H1 (cell line): ENCODE measurements at regions not wholly inside any gene's neighbourhood (a gene's known extent, or its start where the extent isn't known, plus 50 kb on each side); places are given as distances from the start of the nearest gene placed in this dataset.

ENCODE experiments used
- CTCF ChIA-PET: fragments of 300-600 bp; sonication (Branson Sonifier 250); formaldehyde crosslinking; loops from one replicate; lab custom pipeline; 2021; ENCODE audit not compliant: partially characterized antibody; lab: Charles Lee
- POLR2A ChIA-PET: fragments of 300-600 bp; sonication (Branson Sonifier 250); formaldehyde crosslinking; loops from one replicate; lab custom pipeline; 2021; ENCODE audit warnings: inconsistent platforms; ENCODE audit not compliant: partially characterized antibody; lab: Charles Lee
- DNase-seq, 2 experiments: peaks; one replicate each; pipeline versions ENCODE4 v3.0.0 to v3.0.0-alpha.2; 2010 to 2022; ENCODE audit warnings: low spot score in 2 of 2, low read depth in 1 of 2, mixed read lengths in 1 of 2
- FAIRE-seq: peaks from 2 replicates; lab custom pipeline; 2011; peaks lifted over from hg19 to GRCh38; lab: Jason Lieb, UNC
- H2AFZ ChIP-seq: 2 replicates; pipeline ENCODE4 v1.8.1; 2012; ENCODE audit warnings: low read length, inconsistent platforms
- H2AK5ac ChIP-seq: 2 replicates; pipeline ENCODE4 v1.6.1; 2013; ENCODE audit warnings: low read depth, low read length
- H2BK120ac ChIP-seq: replicated peaks from 2 replicates; pipeline ENCODE3; 2013; ENCODE audit warnings: low read depth, low read length, inconsistent platforms
- H2BK12ac ChIP-seq: 2 replicates; pipeline ENCODE4 v1.6.1; 2013; ENCODE audit warnings: low read depth, low read length
- H2BK15ac ChIP-seq: 2 replicates; pipeline ENCODE4 v1.6.1; 2013; ENCODE audit warnings: low read length
- H2BK20ac ChIP-seq: 2 replicates; pipeline ENCODE4 v1.6.1; 2013; ENCODE audit warnings: low read length
- H2BK5ac ChIP-seq: 2 replicates; pipeline ENCODE4 v1.6.1; 2013; ENCODE audit warnings: low read depth, low read length
- H3K14ac ChIP-seq: 2 replicates; pipeline ENCODE4 v1.6.1; 2013; ENCODE audit warnings: inconsistent platforms; ENCODE audit not compliant: insufficient read length
- H3K18ac ChIP-seq: 2 replicates; pipeline ENCODE4 v1.6.1; 2013; ENCODE audit warnings: low read length; ENCODE audit errors: extremely low read depth
- H3K23ac ChIP-seq: 2 replicates; pipeline ENCODE4 v1.6.1; 2013; ENCODE audit warnings: inconsistent platforms; ENCODE audit not compliant: insufficient read length
- H3K23me2 ChIP-seq: 2 replicates; pipeline ENCODE4 v1.6.1; 2013; ENCODE audit warnings: low read depth, low read length
- H3K27ac ChIP-seq: 2 replicates; pipeline ENCODE4 v1.6.1; 2011; ENCODE audit warnings: low read depth, low read length, inconsistent platforms
- H3K27me3 ChIP-seq, 4 experiments: replicated peaks in 1 of 4; 1 replicate in 1 of 4; 2 replicates in 3 of 4; pipeline versions ENCODE4 v1.6.1 to v1.8.1; 2011 to 2013; ENCODE audit warnings: low read length in 3 of 4, mild to moderate bottlenecking in 3 of 4, inconsistent platforms in 2 of 4, mixed read lengths in 2 of 4, moderate library complexity in 1 of 4; ENCODE audit not compliant: control insufficient read depth in 3 of 4, insufficient read depth in 3 of 4; ENCODE audit errors: extremely low read depth in 1 of 4
- H3K36me3 ChIP-seq, 4 experiments: 2 replicates each; pipeline versions ENCODE4 v1.6.1 to v1.8.1; 2011 to 2013; ENCODE audit warnings: mild to moderate bottlenecking in 4 of 4, low read length in 3 of 4, moderate library complexity in 2 of 4, control low read depth in 1 of 4, inconsistent platforms in 1 of 4; ENCODE audit not compliant: insufficient read depth in 4 of 4, control insufficient read depth in 2 of 4
- H3K4ac ChIP-seq: replicated peaks from 2 replicates; pipeline ENCODE3; 2013; ENCODE audit warnings: low read length, low read depth, mixed read lengths, inconsistent platforms; ENCODE audit not compliant: insufficient read length
- H3K4me1 ChIP-seq, 4 experiments: replicated peaks in 1 of 4; 1 replicate in 1 of 4; 2 replicates in 3 of 4; pipeline versions ENCODE4 v1.6.1 to v1.8.1; 2011 to 2013; ENCODE audit warnings: low read length in 3 of 4, inconsistent platforms in 2 of 4, mixed read lengths in 1 of 4; ENCODE audit not compliant: insufficient read depth in 4 of 4, control insufficient read depth in 3 of 4
- H3K4me2 ChIP-seq, 2 experiments: 2 replicates each; pipeline versions ENCODE4 v1.6.1 to v1.8.1; 2011 to 2013; ENCODE audit warnings: low read depth in 2 of 2, low read length in 2 of 2, control low read depth in 1 of 2, inconsistent platforms in 1 of 2, mild to moderate bottlenecking in 1 of 2; ENCODE audit not compliant: insufficient read depth in 1 of 2
- H3K4me3 ChIP-seq, 4 experiments: fragments of 200-600, 300-600 bp in 1 of 4; sonication (generic), shearing (Covaris generic), sonication (Bioruptor Twin) in 1 of 4; 2 replicates each; pipeline versions ENCODE4 v1.5.1 to v1.8.1; 2011 to 2016; ENCODE audit warnings: low read length in 4 of 4, low read depth in 3 of 4, control low read depth in 2 of 4, inconsistent platforms in 2 of 4, mild to moderate bottlenecking in 2 of 4, mixed read lengths in 1 of 4, moderate library complexity in 1 of 4; ENCODE audit not compliant: insufficient read depth in 2 of 4; ENCODE audit errors: extremely low read depth in 1 of 4
- H3K56ac ChIP-seq: replicated peaks from 2 replicates; pipeline ENCODE3; 2013; ENCODE audit warnings: low read depth, mild to moderate bottlenecking, mixed read lengths, low read length, inconsistent platforms; ENCODE audit not compliant: insufficient read length
- H3K79me1 ChIP-seq: 2 replicates; pipeline ENCODE4 v1.6.1; 2013; ENCODE audit warnings: low read depth, low read length, control low read depth
- H3K79me2 ChIP-seq, 2 experiments: 2 replicates each; pipeline versions ENCODE4 v1.6.1 to v1.8.1; 2012 to 2013; ENCODE audit warnings: low read length in 2 of 2, mild to moderate bottlenecking in 2 of 2, inconsistent platforms in 1 of 2; ENCODE audit not compliant: insufficient read depth in 2 of 2, control insufficient read depth in 1 of 2
- H3K9ac ChIP-seq, 4 experiments: replicated peaks in 1 of 4; 1 replicate in 1 of 4; 2 replicates in 3 of 4; pipeline versions ENCODE4 v1.6.1 to v1.8.1; 2011 to 2013; ENCODE audit warnings: low read depth in 3 of 4, low read length in 3 of 4, control low read depth in 2 of 4, mild to moderate bottlenecking in 2 of 4, moderate library complexity in 2 of 4, inconsistent platforms in 1 of 4; ENCODE audit errors: extremely low read depth in 1 of 4
- H3K9me3 ChIP-seq, 2 experiments: 2 replicates each; pipeline versions ENCODE4 v1.6.1 to v1.8.1; 2012 to 2013; ENCODE audit warnings: mild to moderate bottlenecking in 2 of 2, moderate library complexity in 2 of 2, control low read depth in 1 of 2, inconsistent platforms in 1 of 2, low read depth in 1 of 2, low read length in 1 of 2, mixed read lengths in 1 of 2; ENCODE audit not compliant: insufficient read depth in 2 of 2
- H4K20me1 ChIP-seq, 2 experiments: replicated peaks in 1 of 2; 2 replicates each; pipeline versions ENCODE3 to v1.8.1; 2011 to 2013; ENCODE audit warnings: inconsistent platforms in 2 of 2, low read length in 2 of 2, mild to moderate bottlenecking in 1 of 2; ENCODE audit not compliant: insufficient read depth in 2 of 2, control insufficient read depth in 1 of 2
- H4K5ac ChIP-seq: 2 replicates; pipeline ENCODE4 v1.6.1; 2013; ENCODE audit warnings: low read length, low read depth, mixed read lengths, inconsistent platforms; ENCODE audit not compliant: insufficient read length
- H4K8ac ChIP-seq: 2 replicates; pipeline ENCODE4 v1.8.0; 2013; ENCODE audit warnings: mild to moderate bottlenecking, moderate library complexity, low read length, inconsistent platforms; ENCODE audit not compliant: insufficient read depth; ENCODE audit errors: extremely low read depth
- H4K91ac ChIP-seq: replicated peaks from 2 replicates; pipeline ENCODE3; 2013; ENCODE audit warnings: low read length, mixed read lengths, inconsistent platforms; ENCODE audit not compliant: insufficient read length
- CBX5 ChIP-seq: fragments of 300-800, 300-1000 bp; sonication (generic); IDR thresholded peaks from 2 replicates; pipeline ENCODE4 v1.7.1; 2016; ENCODE audit warnings: antibody characterized with exemption, low read length, low read depth
- WGBS, 2 experiments: shearing (Covaris generic) in 1 of 2; methylation state at CpG; one replicate each; pipeline versions ENCODE4 v1.1.6 to v1.1.7; 2013 to 2015; ENCODE audit warnings: low lambda C conversion rate in 2 of 2, mixed read lengths in 2 of 2, inconsistent platforms in 1 of 2, low coverage in 1 of 2, missing lambda C conversion rate in 1 of 2; ENCODE audit not compliant: insufficient replicate concordance in 2 of 2, insufficient coverage in 1 of 2, insufficient read length in 1 of 2; ENCODE audit errors: extremely low coverage in 1 of 2, missing lambda C conversion rate in 1 of 2; 5-methylcytosine and 5-hydroxymethylcytosine counted together

- Histone ChIP-seq H4K20me1 (no peaks in the 10 kb centered on the region), H2AFZ (0 out of 2 replicates have a peak overlapping the region, but pooled peaks have one; percentile 22), H3K9me3 (no peaks in the 10 kb centered on the region; a peak in 1 of 4 replicates), H2BK20ac (no peak overlapping the region), H3K23me2 (peaks cover 5% of the 10 kb centered on the region; the same call in 1 of the 2 replicates), H3K79me2 (no peaks in the 10 kb centered on the region), H2BK12ac (no peak overlapping the region), H3K4me2 (no peak overlapping the region), H4K91ac (no peak overlapping the region), H3K56ac (no peak overlapping the region), H3K27ac (no peak overlapping the region), H2BK120ac (no peak overlapping the region), H3K9ac (no peak overlapping the region), H3K4me1 (no peaks in the 10 kb centered on the region; a peak in 2 of 7 replicates), H3K79me1 (no peaks in the 10 kb centered on the region), H4K8ac (peak overlapping the region; percentile 25; the same call in 1 of the 2 replicates), H2AK5ac (no peak overlapping the region), H3K14ac (no peak overlapping the region), H3K27me3 (no peaks in the 10 kb centered on the region), H3K23ac (no peak overlapping the region), H4K5ac (no peak overlapping the region), H2BK15ac (no peak overlapping the region), H3K4me3 (no peak overlapping the region), H3K18ac (no peak overlapping the region), H2BK5ac (no peak overlapping the region), H3K36me3 (no peaks in the 10 kb centered on the region), H3K4ac (no peak overlapping the region)
- WGBS, 2 experiments, result 65% methylated on average over 20 of the region's 22 CpGs; no CpG with 5 or more reads in 1 of the 2 experiments
- FAIRE-seq (no peak), DNase-seq (peak in 1 of 2 experiments; percentile 72)
- ChIA-PET CTCF (no interaction called here), POLR2A (no interaction called here)
- no peak for TF ChIP-seq CBX5
These were observed 175.8 kb downstream of the NPIPB11 start for GRCh38 chr16:29230671-29231096.
